HG02588 (cell line): ENCODE measurements at regions not wholly inside any gene's neighbourhood (a gene's known extent, or its start where the extent isn't known, plus 50 kb on each side); places are given as distances from the start of the nearest gene placed in this dataset.

Experiments used
- ATAC-seq: cut with Tn5 transposase; IDR thresholded peaks from one replicate; pipeline ENCODE4 v1.9.1; 2021; ENCODE audit warnings: mild to moderate bottlenecking, moderate library complexity; ENCODE audit not compliant: unreplicated experiment

GRCh38 chr16:61332461-61332860 is 703.8 kb downstream of the CDH8 start:
- ATAC-seq = no peak

DNA sequence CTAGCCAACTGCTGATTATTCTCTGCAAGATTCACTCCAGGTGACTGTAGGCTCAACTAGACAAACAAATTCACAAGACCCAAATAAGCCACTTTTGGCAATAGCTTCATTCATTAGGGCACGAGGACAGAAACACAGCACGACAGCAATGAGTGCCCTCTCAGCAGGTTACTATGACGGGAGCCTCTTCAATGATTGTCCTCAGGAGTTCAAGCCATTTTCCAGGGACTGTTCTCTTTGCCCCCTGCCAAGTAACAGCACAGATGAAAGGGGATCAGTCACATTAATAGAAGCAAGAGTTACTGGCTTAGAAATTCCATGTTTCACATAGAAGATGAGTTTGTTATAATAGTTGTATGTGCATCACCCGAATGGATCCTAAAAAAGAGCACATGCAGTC is 712.2 kb downstream of the CDH8 start:
- no peak for ATAC-seq

- no peak for ATAC-seq
Measured at GRCh38 chr16:61323456-61323855, 712.8 kb downstream of the CDH8 start.

DNA sequence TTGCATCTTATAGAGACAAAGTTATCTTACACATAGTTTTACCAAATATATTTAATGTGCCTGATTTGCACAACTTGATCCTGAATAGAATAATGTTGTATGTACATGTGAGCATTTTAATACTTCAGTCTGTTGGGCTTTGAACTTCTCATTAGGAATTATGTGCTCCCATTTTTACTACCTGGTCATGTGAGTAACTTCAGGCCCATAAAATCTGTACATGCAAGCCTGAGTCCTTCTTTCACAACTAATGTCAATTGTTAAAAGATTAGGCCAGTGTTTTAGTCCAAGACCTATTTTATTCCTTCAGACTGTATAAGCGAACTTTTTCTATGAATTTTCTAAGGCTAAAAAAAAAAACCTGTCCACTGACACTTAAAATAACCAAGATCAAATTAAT is 715.4 kb downstream of the CDH8 start:
- ATAC-seq = no peak

GRCh38 chr16:61313931-61314330 is 722.3 kb downstream of the CDH8 start:
- no peak for ATAC-seq

GRCh38 chr16:61309386-61309785 is 726.9 kb downstream of the CDH8 start:
- ATAC-seq = no peak

DNA sequence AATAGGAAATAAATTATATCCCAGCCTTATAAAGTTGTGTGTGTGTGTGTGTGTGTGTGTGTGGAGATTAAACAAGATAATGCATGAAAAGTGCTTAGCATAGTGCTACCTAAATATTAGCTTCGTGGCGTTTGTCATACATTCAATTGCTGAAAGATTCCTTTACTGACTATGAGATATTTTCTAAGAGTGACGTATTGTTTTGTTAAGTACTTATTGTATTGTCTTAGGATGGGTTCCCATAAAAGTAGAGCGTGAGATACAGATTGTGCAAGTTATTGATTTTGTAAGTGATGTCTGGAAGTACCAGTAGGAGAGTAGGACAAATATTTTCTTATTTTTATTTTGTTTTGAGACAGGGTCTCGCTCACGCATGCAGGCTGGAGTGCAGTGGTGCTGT is 730.0 kb downstream of the CDH8 start:
- no peak for ATAC-seq

DNA sequence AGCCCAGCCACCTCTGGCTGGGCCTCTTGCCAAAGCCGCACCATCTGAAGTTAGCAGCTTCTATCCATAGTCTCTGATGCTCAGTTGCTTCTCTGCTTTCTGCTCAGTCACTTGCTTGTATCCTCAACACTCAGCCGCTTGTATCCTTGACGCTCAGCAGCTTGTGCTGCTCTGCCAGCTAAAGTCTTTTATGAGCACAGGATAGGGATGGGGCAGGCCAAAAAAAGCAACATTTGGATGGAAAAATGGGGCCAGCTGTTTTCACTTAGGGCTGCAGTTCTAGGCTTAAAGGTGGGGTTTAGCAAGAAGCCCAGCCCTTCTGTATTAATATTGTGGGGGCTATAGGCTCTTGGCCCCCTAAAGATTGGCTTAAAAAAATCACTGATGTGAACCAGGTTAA is 739.4 kb downstream of the CDH8 start:
- no peak for ATAC-seq

GRCh38 chr16:61296305-61296704 is 739.9 kb downstream of the CDH8 start:
- no peak for ATAC-seq

DNA sequence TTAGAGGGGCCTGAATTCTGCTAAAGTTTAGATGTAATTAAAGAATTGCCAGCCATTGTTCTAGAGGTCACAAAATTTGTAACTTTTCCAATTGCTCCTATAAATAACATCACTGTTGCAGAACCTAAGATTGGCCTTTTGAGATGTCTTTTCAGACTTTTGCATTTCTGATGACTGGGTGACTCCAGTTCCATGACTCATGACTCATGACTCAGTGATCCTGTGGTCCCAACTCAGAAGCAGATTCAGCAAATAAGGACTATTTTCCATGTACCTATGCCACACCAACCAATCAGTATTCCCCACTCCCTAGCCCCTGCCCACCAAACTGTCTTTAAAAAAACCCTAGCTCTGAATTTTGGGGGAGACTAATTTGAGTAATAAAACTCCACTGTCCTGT is 740.9 kb downstream of the CDH8 start:
- ATAC-seq = no peak

DNA sequence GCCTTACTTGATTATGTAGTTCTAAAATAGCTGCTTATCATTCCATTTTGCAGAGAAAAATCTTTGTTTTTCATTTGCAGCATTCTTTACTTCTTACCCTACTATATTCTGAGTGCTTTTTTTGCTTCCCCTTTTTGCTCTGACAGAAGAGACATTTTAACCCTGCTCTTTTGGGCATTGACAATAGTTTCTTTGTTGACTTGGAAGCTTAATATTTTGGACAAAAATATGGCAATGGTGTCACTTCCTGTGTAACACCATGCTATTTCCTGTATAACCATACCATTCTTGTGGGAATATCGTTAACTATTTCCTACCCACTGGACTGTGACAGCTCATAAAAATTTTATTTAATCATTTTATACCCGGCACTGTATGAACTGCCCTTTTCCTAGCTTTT is 747.1 kb downstream of the CDH8 start:
- no peak for ATAC-seq

DNA sequence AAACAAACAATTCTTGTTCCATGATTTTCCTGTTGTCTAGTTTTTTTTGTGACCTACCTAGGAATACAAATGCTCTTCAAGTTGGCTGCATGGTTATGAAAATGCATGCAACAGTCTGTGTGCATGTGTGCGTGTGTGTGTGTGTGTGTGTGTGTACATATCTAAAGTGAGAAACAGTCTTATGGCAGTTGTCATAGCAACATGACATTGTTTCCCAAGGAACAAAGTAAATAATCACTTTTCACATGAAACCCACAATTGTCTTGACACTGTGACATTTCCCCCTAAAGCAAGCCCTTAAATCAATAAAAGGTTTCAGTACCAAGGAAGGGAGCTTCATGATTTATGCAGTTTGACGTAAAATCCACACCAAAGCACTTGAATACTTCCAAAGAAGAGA is 758.4 kb downstream of the CDH8 start:
- ATAC-seq = no peak

DNA sequence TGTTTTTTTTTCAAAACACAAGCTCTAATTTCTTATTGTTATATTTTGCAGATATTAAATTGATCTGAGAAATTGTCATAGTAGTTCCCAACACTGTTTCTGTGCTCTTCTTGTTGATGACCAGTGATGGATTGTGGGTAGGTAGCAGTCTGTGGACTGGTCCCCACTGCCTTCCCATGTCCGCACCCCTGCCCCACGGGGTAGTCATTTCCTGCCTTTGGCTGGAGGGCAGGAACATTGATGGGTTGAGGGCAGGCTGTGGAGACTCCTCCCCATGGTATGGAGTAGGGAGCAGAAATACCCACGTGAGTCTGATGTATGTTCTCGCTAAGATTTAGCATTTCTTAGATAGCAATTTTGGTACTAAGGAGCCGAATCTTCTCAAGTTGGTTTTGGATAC is 762.0 kb downstream of the CDH8 start:
- no peak for ATAC-seq

DNA sequence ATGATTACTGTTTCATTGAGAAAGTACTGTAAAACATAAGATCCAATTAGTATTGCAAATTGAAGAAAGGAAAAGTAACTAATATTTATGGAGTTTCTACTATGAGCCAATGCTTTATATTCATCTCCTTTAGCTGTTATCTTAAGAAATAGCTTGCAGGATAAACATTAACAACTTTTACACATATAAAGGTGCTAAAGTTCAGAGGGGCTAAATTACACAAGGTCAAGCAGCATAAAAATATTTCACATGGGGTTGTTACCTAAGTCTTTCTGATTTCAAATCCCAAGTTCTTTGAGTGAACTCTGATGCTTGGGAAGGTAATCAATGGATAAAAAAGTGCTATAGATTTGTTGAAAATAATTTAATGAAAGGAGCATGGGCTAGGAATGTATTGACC is 765.5 kb downstream of the CDH8 start:
- ATAC-seq = no peak

DNA sequence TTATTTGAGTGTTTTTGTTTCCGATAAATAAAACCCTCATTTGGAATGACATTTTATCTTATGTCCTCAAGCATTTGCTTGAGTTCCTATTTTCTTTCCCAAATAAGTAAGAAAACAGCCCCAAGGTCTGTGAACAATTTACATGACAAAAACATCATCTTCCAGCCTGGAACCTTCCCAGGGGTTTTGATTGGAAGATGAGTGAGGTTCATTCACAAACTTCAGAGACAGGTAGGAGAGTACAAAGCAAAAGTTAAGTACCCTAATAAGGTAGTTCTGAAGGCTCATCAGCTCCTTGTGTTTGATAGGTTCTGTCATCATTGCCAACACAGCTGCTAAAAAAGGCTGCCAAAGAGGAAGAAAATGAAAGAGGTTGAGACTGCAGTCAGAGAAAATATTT is 772.8 kb downstream of the CDH8 start:
- no peak for ATAC-seq

- no peak for ATAC-seq
Measured at GRCh38 chr16:61261315-61261714, 774.9 kb downstream of the CDH8 start.

- no peak for ATAC-seq
Measured at GRCh38 chr16:61246592-61246991, 789.6 kb downstream of the CDH8 start.

GRCh38 chr16:61243954-61244353 is 792.3 kb downstream of the CDH8 start:
- no peak for ATAC-seq

- no peak for ATAC-seq
Measured at GRCh38 chr16:61237884-61238485, 798.3 kb downstream of the CDH8 start.

DNA sequence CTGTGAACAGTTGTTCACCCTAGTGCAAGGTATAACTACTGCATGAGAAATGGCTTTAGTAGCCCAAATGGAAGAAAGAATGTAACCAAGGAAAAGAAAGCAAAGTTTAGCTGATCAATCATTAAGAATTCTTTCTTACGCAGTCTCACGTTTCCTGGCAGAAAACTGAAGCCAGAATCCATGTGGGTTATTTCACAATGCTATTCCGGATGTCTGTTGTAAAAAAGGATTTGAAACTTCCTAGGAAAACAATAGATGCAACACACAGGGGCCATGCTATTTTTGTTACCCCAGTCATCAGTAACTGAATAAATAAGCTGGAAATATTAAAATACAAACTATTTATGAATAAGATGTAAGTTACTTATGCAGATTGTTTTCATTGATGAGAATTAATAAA is 802.5 kb downstream of the CDH8 start:
- ATAC-seq = no peak

DNA sequence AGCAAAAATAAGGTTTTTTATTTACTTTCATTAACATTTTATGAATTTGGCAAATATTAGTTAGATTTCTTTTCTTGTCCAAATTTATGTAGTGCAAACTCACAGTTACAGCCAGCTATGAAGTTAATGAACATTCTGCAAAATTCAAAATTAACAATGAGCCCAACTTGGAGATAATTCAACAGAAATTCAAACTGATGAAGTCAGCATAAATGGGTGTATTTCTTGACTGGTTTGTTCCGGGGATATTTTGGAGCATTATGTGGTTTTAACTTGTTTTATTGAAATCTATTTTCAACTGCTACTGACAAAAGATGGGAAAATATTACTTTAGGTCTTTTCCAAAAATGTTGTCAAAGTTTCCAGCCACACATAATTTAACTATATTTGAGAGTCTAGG is 807.9 kb downstream of the CDH8 start:
- ATAC-seq = no peak

- ATAC-seq = no peak
Measured at GRCh38 chr16:61215605-61216004, 820.6 kb downstream of the CDH8 start.

GRCh38 chr16:61214780-61215179 is 821.5 kb downstream of the CDH8 start:
- ATAC-seq = no peak

- ATAC-seq = no peak
Measured at GRCh38 chr16:61210076-61210475, 826.2 kb downstream of the CDH8 start.
